Activated naive CD8-positive, alpha-beta T cell treated with anti-CD3 and anti-CD28 coated beads, Interleukin-2, amount 50 U/mL, for 16 hours (primary cell): ENCODE measurements at regions not wholly inside any gene's neighbourhood (a gene's known extent, or its start where the extent isn't known, plus 50 kb on each side); places are given as distances from the start of the nearest gene placed in this dataset.

Experiments
- DNase-seq: peaks from one replicate; pipeline ENCODE4 v3.0.0-alpha.2; 2020; ENCODE audit warnings: low read depth, low spot score

DNA sequence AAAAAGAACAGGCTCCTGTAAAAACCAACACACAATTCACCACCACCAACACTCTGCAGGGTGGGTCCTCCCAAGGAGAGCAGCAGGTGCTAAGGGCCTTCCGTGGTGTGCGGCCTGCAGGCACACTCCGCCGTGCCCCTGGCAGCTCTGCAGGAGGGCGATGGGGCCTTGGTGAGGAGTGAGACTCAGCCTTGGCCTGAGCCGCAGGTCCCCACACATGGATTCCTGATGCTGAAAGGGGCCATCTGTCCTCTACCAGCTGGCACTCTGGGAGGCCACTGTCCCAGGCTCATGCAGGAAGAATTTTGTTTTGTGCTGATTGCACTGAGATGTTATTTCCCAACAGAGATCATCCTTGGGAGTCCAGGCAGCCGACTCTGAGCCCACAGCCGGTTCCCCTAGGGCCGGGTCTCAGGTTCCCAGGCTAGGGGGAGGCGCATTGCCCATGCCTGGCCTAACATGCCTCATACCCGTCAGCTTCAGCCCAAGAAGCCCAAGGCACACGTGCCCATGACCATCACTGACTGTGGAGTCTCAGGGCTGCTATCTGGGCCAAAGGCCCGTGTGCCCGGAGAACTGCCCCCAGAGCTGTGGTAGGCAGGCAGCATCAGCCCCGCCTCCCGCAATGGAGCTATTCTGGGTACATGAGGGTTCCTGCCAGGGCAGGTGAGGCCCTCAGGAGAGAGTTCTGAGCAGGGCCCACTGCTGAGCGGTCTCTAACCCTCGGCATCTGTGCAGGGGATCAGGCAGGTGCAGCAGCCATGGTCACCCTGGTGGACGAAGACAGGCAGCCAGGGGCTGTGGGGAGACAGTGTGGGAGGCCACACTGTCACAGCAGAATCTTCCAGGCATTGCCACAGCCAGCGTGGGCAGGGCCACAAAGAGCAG, 97.9 kb upstream of the ZNF469 start:
- no peak for DNase-seq

DNA sequence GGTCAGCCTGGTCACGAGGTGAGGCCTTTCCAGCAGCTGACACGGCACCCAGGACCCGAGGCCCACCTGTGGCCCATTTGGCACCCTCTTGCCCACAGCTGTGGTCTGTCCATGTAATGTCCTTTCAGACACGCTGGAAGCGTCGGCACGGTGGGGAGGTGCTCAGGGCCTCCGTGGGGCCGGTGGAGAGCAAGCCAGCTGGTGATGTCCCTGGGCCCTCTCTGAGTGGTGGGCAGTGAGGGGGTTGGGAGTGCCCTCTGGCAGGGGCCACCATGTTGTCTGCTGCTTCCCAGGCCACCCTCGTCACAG, 97.3 kb upstream of the ZNF469 start:
- DNase-seq, result no peak

DNA sequence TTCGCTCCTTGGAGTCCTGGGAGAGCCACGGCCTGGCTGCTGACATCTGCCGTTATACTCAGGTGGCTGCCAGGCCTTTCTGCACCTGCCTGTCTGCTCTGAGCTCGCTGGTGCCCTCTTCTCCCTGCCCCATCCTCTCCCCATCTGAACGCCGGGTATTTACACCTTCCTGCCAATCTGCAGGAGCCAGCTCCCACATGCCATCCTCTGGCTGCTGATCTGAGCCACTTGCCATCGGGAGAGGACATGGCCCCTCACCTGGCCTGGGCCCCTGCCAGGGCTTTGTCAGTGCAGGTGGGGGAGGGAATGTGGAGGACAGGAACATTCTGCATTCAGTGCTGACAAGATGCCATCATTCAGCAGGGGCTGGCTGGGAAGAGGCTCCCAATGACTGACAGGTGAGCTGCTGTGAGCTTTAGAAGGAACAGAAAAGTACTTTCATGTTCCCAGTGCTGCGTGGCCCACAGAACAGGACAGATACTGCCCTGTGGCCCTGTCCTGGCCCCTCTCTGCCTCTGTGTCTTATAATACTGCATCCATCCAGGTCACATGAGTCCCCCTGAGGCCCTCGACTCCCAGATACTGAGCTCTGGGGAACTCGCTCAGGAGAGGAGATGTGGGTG, 96.3 kb upstream of the ZNF469 start:
- DNase-seq, result no peak

DNA sequence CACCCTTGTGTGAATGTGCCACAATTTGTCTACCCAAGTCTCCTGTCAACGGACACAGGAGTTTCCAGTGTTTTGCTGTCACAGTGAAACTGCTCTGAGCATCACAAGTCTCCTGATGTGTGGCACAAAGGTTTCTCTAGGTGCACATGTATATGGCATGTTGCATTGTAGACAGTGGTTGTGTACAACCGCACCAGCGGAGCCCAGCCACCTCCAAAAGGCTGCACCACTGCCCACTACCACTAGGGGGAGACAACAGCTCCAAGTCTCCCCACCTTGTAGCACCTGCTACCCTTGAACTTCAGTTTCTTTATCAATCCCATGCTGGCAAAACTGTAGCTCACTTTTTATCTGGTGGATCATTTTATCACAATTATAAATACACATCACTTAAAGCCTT, 95.5 kb upstream of the ZNF469 start:
- DNase-seq, result no peak

DNA sequence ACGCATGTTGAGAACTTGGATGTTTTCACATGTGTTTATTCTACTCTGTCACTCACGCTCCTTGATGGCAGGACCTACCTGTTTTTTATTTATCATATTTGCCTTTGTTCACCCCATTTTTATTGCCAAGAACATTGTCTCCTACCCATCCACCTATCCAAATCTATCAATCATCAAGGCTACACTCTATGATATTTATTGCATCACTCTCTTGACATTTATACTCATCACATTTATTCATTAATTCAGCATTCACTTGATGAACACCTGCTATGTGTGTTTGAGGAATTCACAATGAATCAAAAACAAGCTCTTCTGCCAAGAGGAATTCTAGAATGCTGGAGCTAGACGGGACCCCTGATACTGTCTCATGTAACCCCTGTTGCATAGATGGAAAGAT, 94.5 kb upstream of the ZNF469 start:
- no peak for DNase-seq

DNA sequence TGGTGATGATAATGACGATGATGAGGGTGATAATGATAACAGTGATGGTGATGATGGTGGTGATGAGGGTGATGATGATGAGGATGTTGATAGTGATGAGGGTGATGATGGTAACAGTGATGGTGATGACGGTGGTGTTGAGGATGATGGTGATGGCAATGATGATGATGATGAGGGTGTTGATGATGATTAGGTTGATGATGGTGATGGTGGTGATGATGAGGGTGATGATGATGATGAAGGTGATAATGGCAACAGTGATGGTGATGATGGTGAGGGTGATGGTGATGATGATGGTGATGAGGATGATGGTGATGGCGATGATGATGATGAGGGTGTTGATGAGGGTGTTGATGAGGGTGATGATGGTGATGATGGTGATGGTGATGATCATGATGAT, 93.8 kb upstream of the ZNF469 start:
- DNase-seq, result no peak

DNA sequence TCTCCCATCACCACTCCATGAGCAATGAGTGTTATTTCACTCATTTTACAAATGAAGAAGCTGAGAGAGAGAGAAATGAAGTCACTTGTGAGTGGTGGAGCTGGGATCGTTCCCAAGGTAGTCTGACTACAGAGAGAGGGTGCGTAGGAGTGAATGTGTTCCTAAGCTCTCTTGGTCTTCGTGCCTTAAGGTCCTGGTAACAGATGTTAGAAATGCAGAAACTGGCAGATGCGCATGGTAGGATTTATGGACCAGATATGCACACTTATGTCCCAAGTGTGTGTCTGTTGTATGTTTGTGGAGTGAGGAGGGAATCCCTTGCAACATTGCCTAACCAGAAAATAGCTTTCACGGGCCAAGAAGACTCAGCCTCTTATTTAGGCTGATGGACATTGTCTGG, 93.2 kb upstream of the ZNF469 start:
- DNase-seq, result no peak

DNA sequence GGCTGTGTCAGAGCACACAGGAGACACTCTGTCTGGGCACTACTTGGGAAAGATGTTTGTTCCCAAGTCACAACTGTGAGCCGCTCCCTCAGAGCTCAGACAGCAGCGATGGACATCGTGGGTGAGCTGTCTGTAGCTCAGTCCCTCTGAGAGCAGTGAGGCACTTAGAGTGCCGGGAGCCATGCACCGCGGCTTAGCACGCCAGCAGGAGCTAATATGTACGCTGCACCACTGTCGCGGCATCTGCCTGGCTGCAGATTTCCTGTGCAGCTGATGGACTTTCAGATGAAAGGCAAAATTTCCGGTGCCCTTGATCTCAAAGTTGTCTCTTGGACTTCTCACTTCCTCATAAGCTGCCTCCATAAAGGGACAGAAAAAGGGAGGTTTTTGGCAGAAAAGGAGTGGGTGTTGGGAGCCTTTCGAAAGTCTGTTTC, 92.8 kb upstream of the ZNF469 start:
- no peak for DNase-seq

DNA sequence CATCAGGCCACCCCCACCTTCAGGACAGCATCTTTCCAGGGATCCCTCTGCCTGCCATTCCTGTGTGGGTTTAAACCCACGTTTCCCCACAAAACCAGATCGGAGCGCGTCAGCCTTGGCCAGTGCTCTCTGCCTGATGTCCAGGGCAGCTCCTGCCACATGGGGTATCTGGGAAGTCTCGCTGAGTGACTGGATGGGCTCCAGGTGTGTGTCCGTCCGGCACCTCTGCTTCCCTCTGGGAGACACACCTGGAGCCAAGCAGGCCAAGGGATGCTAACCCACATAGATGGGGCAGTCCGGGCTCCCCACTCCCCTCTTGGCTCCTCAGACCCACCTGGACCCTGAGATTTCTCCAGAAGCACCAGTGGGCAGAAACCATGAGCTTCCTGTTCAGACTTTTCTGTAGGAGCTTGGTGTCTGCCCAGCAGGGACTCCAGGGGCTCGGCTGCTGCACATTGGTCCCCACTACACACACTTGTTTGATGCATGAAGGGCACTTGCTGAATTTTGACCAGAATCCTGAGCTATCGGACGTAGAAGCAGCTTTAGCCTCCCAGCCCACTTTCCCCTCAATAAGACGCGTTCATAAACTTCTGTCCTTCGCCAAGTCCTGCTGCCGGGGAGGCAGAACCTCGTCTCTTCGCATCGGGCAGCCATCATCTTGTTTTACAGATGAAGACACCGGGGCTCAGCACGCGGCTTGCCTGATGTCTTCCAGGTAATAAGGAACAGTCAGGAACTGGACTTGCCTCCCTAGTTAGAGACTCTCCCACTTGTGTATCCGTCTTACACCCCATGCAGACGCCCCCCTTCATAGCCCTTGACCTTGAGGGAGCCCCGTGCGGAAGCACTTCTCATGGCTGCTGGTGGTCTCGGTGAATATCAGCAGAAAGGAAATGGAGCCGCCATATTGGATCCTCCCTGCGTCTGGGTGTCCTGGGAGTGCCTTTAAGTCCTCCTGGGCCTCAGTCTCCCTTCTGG, 91.6 kb upstream of the ZNF469 start:
- no peak for DNase-seq

DNA sequence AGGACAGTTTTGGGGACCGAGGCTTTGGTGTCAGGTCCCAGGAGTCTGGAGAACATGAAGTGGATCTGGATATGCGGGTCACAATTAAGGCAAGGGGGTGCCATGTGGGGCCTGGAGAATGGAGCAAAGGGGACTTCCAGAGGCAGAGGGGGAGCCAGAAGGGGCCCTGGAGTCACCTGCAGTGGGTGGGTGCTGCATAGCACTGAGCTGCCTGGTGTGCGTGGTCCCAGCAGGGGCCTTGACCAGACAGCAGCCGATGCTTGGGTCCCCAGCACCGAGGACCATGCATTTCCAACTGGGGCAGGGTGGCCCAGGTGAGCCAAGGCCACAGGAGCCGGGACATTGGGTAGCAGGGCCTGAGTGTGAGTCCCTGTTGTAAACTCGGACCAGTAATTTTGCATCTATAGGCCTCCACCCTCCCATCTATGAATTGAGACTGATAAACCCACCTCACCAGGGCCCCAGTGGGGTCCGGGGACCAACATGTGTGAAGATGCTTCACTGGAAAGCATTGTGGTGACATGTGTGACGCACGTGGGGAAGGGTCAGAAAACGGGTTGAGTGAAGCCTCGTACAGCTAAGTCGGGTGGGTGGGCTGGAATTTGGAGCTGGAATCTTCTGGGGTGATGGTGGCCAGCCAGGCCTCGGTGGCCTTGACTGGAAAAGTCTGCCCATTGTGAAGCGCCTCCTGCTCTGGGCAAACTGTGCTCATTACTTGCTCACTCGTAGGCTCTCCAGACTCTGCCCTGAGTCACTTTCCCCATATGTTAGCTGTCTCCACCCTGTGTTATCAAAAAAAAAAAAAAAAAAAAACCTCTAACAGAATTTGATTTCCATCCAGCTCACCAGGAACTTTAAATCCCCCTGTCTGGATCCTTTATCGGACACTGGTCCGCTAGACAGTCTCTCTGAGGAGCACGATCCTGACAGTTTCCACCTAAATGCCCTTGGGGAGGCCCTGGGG, 90.5 kb upstream of the ZNF469 start:
- DNase-seq, result no peak

DNA sequence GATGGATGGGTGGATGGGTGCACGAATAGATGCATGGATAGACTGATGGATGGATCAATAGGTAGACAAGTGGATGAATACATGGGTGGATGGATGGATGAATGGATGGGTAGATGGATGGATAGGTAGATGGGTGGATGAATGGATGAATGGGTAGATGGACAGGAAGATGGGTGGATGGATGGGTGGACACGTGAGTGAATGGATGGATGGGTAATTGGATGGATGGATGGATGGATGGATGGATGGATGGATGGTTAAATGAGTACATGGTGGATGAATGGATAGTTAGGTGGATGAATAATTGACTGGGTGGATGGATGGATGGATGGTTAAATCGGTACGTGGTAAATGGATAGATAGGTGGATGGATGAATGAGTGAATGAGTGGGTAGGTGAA, 89.7 kb upstream of the ZNF469 start:
- no peak for DNase-seq

DNA sequence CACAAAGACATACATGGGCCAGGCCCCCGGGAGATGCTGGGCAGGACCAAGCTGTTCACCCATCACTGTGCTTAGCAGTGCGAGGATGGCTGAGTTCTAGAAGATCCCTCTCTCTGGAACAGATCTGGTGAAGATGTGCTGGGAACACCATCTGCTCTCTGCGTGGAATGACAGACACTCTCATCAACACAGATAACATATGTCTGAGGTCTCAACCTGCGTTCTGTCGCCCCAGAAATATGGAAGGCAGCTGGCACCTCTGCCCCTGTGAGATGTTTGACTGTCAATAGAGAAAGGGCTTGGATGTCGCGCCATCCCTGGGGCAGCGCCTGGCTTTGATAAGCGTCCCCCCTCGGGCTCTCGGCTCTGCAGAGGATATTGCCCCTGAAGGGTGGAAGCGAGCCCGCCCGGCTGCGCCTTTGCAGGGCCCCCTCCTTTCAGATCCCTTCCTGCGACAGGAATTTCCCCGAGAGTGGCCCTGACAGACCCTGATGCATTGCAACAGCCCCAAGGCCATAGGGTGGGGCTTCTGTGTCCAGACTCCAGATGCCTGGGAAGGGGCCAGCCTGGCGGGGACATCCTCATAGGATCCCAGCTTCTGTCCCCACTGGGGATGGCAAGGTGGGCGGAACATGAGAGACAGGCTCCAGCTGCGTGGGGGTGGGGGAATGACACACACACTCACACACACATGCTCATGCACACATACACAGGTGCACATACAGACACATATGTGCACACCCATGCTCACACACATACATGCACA, 86.9 kb upstream of the ZNF469 start:
- no peak for DNase-seq

DNA sequence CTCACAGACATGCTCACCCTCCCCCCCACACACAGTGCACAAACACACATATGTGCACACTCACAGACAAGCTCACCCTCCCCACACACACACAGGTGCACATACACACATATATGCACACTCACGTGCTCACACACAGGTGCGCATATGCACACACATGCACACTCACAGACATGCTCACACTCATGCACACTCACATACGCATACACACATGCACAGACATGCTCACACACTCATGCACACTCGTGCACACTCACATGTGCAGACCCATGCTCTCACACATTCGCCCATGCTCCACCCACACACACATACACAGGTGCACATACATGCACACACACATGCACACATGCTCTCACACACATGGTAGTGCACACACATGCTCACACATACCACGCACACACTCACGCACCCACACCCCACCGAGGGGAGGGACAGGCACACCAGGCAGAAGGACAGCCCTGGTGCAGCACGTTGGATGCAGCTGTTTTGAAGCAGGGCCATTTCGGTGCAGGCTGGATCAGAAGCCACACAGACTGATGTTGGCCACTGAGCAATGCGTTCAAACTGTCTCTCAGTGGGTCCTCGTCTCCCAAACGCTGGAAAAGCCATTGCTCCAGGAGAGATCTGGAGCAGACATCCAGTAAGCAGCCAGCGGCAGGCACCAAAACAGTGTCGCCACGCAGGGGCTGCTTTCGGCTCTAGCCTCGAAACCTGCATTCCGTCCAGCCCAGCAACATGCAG, 86.2 kb upstream of the ZNF469 start:
- no peak for DNase-seq

DNA sequence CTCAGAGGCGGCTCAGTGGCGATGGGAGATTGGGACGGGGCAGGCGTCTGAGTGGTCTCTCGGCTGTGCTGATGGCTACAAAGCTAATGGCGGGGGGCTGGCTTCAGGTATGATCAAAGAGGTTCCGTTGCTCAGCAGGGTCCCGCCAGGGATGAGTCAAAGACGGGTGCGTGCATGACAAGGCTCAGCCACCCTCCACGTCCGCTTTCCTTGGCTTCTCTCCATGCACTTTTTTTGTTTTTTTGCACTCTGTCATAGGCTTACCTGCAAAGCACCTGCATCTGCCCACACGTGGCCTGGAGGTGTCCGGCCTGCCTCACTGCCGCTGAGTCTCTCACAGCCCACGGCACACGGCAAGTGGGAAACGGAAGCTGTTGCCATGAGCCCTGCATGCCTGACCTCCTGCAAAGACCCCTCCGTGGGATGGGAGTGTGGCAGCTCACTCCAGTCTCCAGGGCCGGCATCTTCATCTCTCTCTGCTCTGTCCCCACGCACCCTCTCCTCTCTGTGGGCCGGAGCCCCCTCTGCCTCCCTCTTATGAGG, 85.5 kb upstream of the ZNF469 start:
- DNase-seq, result no peak

DNA sequence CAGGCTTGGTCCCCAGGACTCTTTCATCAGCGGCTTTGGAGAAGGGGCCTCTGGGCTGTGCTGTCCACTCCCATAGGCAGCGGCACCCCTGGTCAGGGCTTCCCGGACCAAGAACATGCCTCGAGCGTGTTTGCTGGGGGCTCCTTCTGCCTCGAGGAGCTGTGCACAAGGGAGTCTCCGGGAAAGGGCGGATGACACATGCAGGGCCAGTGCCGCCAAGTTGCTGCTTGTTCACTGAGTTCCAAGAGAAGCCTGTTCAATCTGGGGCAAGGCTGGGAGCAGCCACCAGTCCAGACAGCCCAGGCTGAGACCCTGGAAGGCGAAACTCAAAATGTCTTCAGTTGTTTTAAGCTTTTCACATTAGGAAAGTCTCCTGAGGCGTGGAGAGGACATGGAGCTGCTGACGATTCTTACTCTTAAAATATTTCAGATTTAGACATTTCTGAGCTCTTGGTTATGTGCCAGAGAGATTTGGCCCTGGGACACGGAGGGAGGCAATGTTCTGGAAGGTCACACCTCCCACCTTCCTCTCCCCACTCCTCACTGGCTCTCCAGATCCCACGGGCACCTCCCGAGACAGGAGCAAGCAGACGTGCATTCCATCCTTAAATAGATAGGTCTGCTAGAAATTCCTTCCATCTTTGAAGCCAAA, 84.5 kb upstream of the ZNF469 start:
- no peak for DNase-seq

DNA sequence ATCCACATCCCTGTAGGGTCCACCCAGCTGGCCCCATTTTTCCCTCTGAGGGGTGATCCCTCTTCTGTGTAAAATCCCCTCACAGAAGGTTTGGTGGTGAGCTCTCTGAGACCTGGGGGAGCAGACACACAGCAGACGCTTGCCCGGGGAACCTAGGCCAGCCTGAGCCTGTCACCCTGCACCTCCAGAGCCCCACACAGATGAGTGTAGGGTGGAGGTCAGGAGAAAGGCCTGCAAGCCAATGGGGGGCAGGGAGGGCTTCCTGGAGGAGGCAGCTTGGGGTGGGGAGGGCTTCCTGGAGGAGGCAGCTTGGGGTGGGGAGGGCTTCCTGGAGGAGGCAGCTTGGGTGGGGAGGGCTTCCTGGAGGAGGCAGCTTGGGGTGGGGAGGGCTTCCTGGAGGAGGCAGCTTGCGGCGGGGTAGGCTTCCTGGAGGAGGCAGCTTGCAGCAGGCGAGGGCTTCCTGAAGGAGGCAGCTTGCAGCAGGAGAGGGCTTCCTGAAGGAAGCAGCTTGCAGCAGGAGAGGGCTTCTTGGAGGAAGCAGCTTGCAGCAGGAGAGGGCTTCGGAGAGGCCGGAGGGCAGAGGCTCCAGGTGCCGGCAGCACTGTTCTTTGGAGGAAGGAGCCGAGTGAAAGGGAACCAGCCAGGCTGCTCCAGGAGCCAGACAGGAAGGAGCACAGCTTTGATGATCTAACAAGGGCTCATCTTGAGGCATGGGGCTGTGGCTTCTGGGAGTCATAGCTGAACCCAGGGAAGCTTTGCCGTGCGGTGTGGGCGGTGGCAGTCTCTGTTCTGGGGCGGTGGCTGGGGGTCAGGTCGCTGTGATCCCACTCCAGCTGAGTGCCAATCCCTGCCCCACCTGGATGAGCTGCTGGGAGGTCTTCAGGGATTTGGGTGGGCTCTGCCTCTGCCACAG, 83.7 kb upstream of the ZNF469 start:
- no peak for DNase-seq

DNA sequence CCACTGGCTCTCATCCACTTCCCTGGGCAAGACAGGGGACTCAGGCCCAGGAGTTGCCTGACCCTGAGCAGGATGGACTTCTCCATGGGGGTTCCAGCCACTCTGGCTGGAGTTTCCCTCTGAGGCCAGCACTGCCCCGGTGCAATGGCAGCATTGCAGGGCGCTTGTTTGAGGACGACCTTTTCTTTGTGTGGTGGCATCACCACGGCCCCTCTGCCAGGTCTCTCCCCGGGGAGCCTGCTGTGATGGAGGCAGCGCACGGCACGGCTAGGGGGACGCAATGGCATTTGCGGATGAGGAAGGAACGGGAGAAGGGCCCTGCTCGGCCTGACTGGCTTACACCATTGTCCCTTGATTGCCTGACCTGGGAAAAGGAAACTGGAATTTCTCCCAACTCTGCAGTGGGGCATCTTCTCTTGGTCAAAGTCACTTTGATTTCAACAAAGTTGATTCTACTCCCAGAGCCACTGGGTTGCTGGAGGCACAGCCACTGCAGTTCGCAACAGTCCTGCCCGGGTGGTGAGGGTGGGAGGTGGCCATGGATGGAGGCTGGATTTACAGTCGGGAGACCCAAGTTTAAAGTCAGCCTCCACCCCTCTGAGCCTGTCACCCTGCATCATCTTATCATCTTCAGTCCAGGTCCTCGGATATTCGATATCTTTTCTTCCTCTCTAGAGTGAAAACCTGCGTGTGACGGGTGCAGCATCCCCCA, 82.9 kb upstream of the ZNF469 start:
- no peak for DNase-seq
